CD4-positive, alpha-beta T cell treated with Interleukin-15 for 1 hour (primary cell): ENCODE measurements at regions not wholly inside any gene's neighbourhood (a gene's known extent, or its start where the extent isn't known, plus 50 kb on each side); places are given as distances from the start of the nearest gene placed in this dataset.

Source experiments
- DNase-seq: peaks from one replicate; pipeline ENCODE4 v3.0.0-alpha.2; 2020

GRCh38 chr22:49240472-49240871, 587.2 kb downstream of the BRD1 start:
- DNase-seq, result no peak

- DNase-seq, result no peak
Measured at GRCh38 chr22:49240016-49240380, 587.7 kb downstream of the BRD1 start.

GRCh38 chr22:49239264-49240015, 588.2 kb downstream of the BRD1 start:
- no peak for DNase-seq

GRCh38 chr22:49238181-49239141, 589.2 kb downstream of the BRD1 start:
- DNase-seq, result no peak

- DNase-seq, result no peak
Measured at GRCh38 chr22:49237703-49238102, 590.0 kb downstream of the BRD1 start.

- no peak for DNase-seq
Measured at GRCh38 chr22:49237279-49237678, 590.4 kb downstream of the BRD1 start.

GRCh38 chr22:49236541-49237075, 591.1 kb downstream of the BRD1 start:
- no peak for DNase-seq

GRCh38 chr22:49235463-49236300, 592.0 kb downstream of the BRD1 start:
- no peak for DNase-seq

- DNase-seq, result no peak
Measured at GRCh38 chr22:49234459-49234858, 593.2 kb downstream of the BRD1 start.

- no peak for DNase-seq
Measured at GRCh38 chr22:49233507-49234100, 594.1 kb downstream of the BRD1 start.

GRCh38 chr22:49232319-49233067, 595.2 kb downstream of the BRD1 start:
- no peak for DNase-seq

- DNase-seq, result no peak
Measured at GRCh38 chr22:49230194-49230577, 597.5 kb downstream of the BRD1 start.

- DNase-seq, result no peak
Measured at GRCh38 chr22:49229483-49230193, 598.0 kb downstream of the BRD1 start.

GRCh38 chr22:49228431-49229037, 599.1 kb downstream of the BRD1 start:
- DNase-seq, result no peak

- no peak for DNase-seq
Measured at GRCh38 chr22:49227670-49228069, 600.0 kb downstream of the BRD1 start.

- DNase-seq, result no peak
Measured at GRCh38 chr22:49226096-49226495, 601.6 kb downstream of the BRD1 start.

- DNase-seq, result no peak
Measured at GRCh38 chr22:49224243-49224642, 603.4 kb downstream of the BRD1 start.

- no peak for DNase-seq
Measured at GRCh38 chr22:49218142-49218541, 609.5 kb downstream of the BRD1 start.

GRCh38 chr22:49216579-49216978, 611.1 kb downstream of the BRD1 start:
- DNase-seq, result peak; percentile 5

- peak; percentile 6 for DNase-seq
Measured at GRCh38 chr22:49215840-49216239, 611.8 kb downstream of the BRD1 start.

GRCh38 chr22:49214976-49215375, 612.7 kb downstream of the BRD1 start:
- DNase-seq, result peak; percentile 1
